ENCODE measurements at regions not wholly inside any gene's neighbourhood (a gene's known extent, or its start where the extent isn't known, plus 50 kb on each side); places are given as distances from the start of the nearest gene placed in this dataset.
"Not testable (repeated sequence)": the region's sequence is repeated elsewhere in the genome, so short reads cannot be mapped to it uniquely, and the experiment has no call there.

GRCh38 chr20:41738604-41739206 is 120.5 kb upstream of the CHD6 start:
- CTCF ChIA-PET: no interaction called here
- POLR2A ChIA-PET: no interaction called here
- no peaks in the 10 kb centered on the region for H3K27me3 Mint-ChIP-seq
- no peak overlapping the region for H3K4me3 Mint-ChIP-seq
- peak; percentile 43 for DNase-seq
- H3K4me1 Mint-ChIP-seq: no peaks in the 10 kb centered on the region
- no peaks in the 10 kb centered on the region for H3K9me3 Mint-ChIP-seq
- H3K27ac Mint-ChIP-seq: no peak overlapping the region
- H3K36me3 Mint-ChIP-seq (ENCODE audit: low read depth): no peaks in the 10 kb centered on the region

- H3K4me1 Mint-ChIP-seq: no peaks in the 10 kb centered on the region
- no peak overlapping the region for H3K4me3 Mint-ChIP-seq
- H3K9me3 Mint-ChIP-seq: no peaks in the 10 kb centered on the region
- H3K27ac Mint-ChIP-seq: no peak overlapping the region
- H3K36me3 Mint-ChIP-seq (ENCODE audit: low read depth): no peaks in the 10 kb centered on the region
- CTCF ChIA-PET: no interaction called here
- no peak for DNase-seq
- no peaks in the 10 kb centered on the region for H3K27me3 Mint-ChIP-seq
- POLR2A ChIA-PET: no interaction called here
Measured at GRCh38 chr20:41735949-41736348, 117.8 kb upstream of the CHD6 start.

- no peak overlapping the region for H3K27ac Mint-ChIP-seq
Measured at GRCh38 chr20:41734506-41734945, 116.3 kb upstream of the CHD6 start.

DNA sequence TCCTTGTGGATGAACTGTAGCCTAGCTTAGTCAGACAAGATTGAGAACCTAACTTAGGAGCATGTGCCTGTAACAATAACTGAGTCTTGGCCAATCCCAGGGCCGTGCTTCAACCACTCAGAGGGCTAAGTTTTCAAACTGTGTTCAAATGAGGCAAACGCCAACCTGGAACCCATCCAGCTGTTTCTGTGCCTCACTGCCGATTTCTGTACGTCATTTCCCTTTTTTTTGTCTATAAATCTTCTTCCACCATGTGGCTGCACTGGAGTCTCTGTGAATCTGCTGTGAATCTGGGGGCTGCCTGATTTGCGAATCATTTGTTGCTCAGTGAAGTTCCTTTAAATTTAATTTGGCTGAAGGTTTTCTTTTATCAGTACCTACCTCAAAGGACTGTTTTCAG is 115.0 kb upstream of the CHD6 start:
- H3K27me3 Mint-ChIP-seq: no peaks in the 10 kb centered on the region
- CTCF ChIA-PET: interaction anchor here (0.7 kb wide), 1 partner anchor 1146 kb away, joined by 3 read pairs; no protein-coding TSS in a partner anchor

More at GRCh38 chr20:41734506-41734945, 116.3 kb upstream of the CHD6 start:
- DNase-seq: peak; percentile 36
- ChIA-PET CTCF (interaction anchor here (0.6 kb wide), 1 partner anchor 103 kb away, joined by 3 read pairs; no protein-coding TSS in a partner anchor), POLR2A (no interaction called here)
- Mint-ChIP-seq H3K27me3 (no peaks in the 10 kb centered on the region), H3K4me1 (no peaks in the 10 kb centered on the region), H3K4me3 (no peak overlapping the region), H3K36me3 (ENCODE audit: low read depth) (no peaks in the 10 kb centered on the region), H3K9me3 (no peaks in the 10 kb centered on the region)

GRCh38 chr20:41731198-41731597 is 113.0 kb upstream of the CHD6 start:
- H3K27ac Mint-ChIP-seq; POLR2A ChIA-PET; H3K4me1 Mint-ChIP-seq; DNase-seq; H3K27me3 Mint-ChIP-seq; CTCF ChIA-PET; H3K36me3 Mint-ChIP-seq (ENCODE audit: low read depth); H3K4me3 Mint-ChIP-seq; H3K9me3 Mint-ChIP-seq: not testable (repeated sequence)

More for the DNA sequence above, 115.0 kb upstream of the CHD6 start:
- POLR2A ChIA-PET: no interaction called here
- no peak for DNase-seq
- Mint-ChIP-seq H3K4me3 (no peak overlapping the region), H3K4me1 (no peaks in the 10 kb centered on the region), H3K27ac (no peak overlapping the region), H3K36me3 (ENCODE audit: low read depth) (no peaks in the 10 kb centered on the region), H3K9me3 (no peaks in the 10 kb centered on the region)

GRCh38 chr20:41727681-41728080 is 109.5 kb upstream of the CHD6 start:
- CTCF ChIA-PET; H3K27ac Mint-ChIP-seq; H3K4me3 Mint-ChIP-seq; H3K27me3 Mint-ChIP-seq; H3K9me3 Mint-ChIP-seq; DNase-seq; POLR2A ChIA-PET; H3K4me1 Mint-ChIP-seq; H3K36me3 Mint-ChIP-seq (ENCODE audit: low read depth): not testable (repeated sequence)

DNA sequence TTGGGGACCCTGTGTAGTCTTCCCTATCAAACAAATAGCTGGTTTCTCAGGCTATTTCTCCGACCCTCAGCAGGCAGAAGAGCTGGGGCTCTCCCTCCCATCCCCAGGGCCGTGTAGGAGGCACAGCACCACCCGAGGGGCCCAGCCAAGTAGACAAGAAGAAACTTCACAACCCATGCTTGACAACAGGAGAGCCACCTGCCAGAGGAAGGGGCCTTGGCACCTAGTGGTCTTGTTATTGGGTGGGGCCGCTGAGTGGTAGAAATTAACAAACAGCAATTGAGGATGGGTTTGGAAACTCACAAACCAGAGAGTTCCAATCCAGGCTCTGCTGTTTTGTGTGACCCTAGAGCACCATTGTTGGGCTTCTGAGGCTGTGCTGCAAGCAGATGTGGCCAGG is 108.5 kb upstream of the CHD6 start:
- Mint-ChIP-seq H3K36me3 (ENCODE audit: low read depth) (no peaks in the 10 kb centered on the region), H3K4me1 (no peaks in the 10 kb centered on the region), H3K27ac (no peak overlapping the region), H3K4me3 (no peak overlapping the region), H3K27me3 (no peaks in the 10 kb centered on the region), H3K9me3 (no peaks in the 10 kb centered on the region)
- DNase-seq: no peak
- POLR2A ChIA-PET: no interaction called here
- CTCF ChIA-PET: no interaction called here

DNA sequence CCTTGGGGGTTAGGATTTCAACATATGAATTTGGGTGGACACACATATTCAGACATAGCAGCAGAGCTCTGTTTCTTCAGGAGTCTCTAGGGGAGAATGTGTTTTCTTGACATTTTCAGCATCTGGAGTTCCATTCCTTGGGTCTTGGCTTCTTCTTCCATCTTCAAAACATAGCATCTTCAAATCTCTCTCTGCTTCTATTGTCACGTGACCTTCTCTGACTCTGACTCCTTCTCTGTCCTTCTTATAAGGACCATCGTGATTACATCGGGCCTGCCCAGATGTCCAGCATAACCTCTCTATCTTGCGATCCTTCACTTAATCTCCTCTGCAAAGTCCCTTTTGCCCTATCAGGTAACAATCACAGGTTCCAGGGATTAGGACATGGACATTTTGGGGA is 101.0 kb upstream of the CHD6 start:
- no peak overlapping the region for H3K27ac Mint-ChIP-seq
- H3K36me3 Mint-ChIP-seq (ENCODE audit: low read depth): no peaks in the 10 kb centered on the region
- no peak for DNase-seq
- H3K4me1 Mint-ChIP-seq: no peaks in the 10 kb centered on the region
- CTCF ChIA-PET: no interaction called here
- no peak overlapping the region for H3K4me3 Mint-ChIP-seq
- H3K27me3 Mint-ChIP-seq: peaks cover 2% of the 10 kb centered on the region
- no peaks in the 10 kb centered on the region for H3K9me3 Mint-ChIP-seq
- POLR2A ChIA-PET: no interaction called here

- H3K27ac Mint-ChIP-seq: no peak overlapping the region
- no peaks in the 10 kb centered on the region for H3K36me3 Mint-ChIP-seq (ENCODE audit: low read depth)
- H3K9me3 Mint-ChIP-seq: no peaks in the 10 kb centered on the region
- H3K27me3 Mint-ChIP-seq: peaks cover 5% of the 10 kb centered on the region
- ChIA-PET CTCF (interaction anchor here (1.1 kb wide), 1 partner anchor 20 kb away, joined by 3 read pairs; no protein-coding TSS in a partner anchor), POLR2A (no interaction called here)
- DNase-seq: no peak
- no peaks in the 10 kb centered on the region for H3K4me1 Mint-ChIP-seq
- H3K4me3 Mint-ChIP-seq: no peak overlapping the region
Measured at GRCh38 chr20:41717483-41717882, 99.3 kb upstream of the CHD6 start.

DNA sequence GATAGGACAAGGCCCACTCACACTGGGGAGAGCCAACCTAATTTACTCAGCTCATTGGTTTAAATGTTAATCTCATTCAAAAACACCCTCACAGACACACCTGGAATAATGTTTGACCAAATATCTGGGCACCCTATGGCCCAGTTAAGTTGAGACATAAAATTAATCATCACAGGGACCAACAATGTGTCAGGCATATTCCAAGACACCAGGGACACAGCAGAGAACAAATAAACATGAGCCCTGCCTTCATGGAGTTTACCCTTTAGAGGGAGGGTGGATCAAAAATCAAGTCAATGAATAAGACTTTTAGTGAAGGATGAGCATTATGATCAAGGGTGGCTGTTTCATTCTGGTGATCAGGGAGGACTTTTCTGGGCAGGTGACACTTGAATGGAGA is 98.7 kb upstream of the CHD6 start:
- no peak for DNase-seq
- CTCF ChIA-PET: interaction anchor here (1.1 kb wide), 1 partner anchor 19 kb away, joined by 3 read pairs; no protein-coding TSS in a partner anchor
- H3K27me3 Mint-ChIP-seq: peaks cover 5% of the 10 kb centered on the region
- H3K4me1 Mint-ChIP-seq: no peaks in the 10 kb centered on the region
- no peak overlapping the region for H3K27ac Mint-ChIP-seq
- POLR2A ChIA-PET: no interaction called here
- H3K9me3 Mint-ChIP-seq: no peaks in the 10 kb centered on the region
- no peaks in the 10 kb centered on the region for H3K36me3 Mint-ChIP-seq (ENCODE audit: low read depth)
- H3K4me3 Mint-ChIP-seq: no peak overlapping the region

GRCh38 chr20:41716436-41716835 is 98.3 kb upstream of the CHD6 start:
- CTCF ChIA-PET: interaction anchor here (1.3 kb wide), 1 partner anchor 9 kb away, joined by 3 read pairs; no protein-coding TSS in a partner anchor
- POLR2A ChIA-PET: no interaction called here

DNA sequence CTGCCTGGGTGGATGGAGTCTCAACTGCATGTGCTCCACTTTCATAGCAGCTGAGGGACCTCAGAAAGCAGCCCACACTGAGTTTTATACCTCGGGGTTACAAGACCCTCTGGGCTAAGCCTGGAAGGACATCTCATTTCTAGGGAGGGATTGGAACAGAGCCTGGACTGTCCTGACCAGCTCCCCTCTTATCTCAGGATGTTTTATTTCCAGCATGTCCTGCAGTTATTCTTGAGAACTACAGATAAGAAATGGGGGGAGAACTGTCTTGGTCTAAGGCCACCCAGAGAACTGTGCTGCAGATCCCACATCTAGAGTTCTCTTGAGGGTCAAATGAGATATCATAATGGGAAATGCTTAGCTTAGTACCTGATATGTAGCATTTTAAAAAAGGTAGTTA is 97.3 kb upstream of the CHD6 start:
- H3K36me3 Mint-ChIP-seq (ENCODE audit: low read depth): no peaks in the 10 kb centered on the region
- POLR2A ChIA-PET: no interaction called here
- CTCF ChIA-PET: interaction anchor here (1.3 kb wide), 1 partner anchor 10 kb away, joined by 3 read pairs; no protein-coding TSS in a partner anchor
- no peak overlapping the region for H3K4me3 Mint-ChIP-seq
- no peak for DNase-seq
- peaks cover 5% of the 10 kb centered on the region for H3K27me3 Mint-ChIP-seq
- no peak overlapping the region for H3K27ac Mint-ChIP-seq
- no peaks in the 10 kb centered on the region for H3K4me1 Mint-ChIP-seq
- peaks cover under 1% of the 10 kb centered on the region for H3K9me3 Mint-ChIP-seq

More at GRCh38 chr20:41716436-41716835, 98.3 kb upstream of the CHD6 start:
- H3K4me1 Mint-ChIP-seq: no peaks in the 10 kb centered on the region
- H3K9me3 Mint-ChIP-seq: no peaks in the 10 kb centered on the region
- H3K27me3 Mint-ChIP-seq: peaks cover 5% of the 10 kb centered on the region
- H3K27ac Mint-ChIP-seq: no peak overlapping the region
- no peak overlapping the region for H3K4me3 Mint-ChIP-seq
- no peak for DNase-seq
- H3K36me3 Mint-ChIP-seq (ENCODE audit: low read depth): no peaks in the 10 kb centered on the region

GRCh38 chr20:41714030-41714429 is 95.9 kb upstream of the CHD6 start:
- no peak overlapping the region for H3K27ac Mint-ChIP-seq
- H3K9me3 Mint-ChIP-seq: peaks cover 2% of the 10 kb centered on the region
- no peaks in the 10 kb centered on the region for H3K36me3 Mint-ChIP-seq (ENCODE audit: low read depth)
- ChIA-PET POLR2A (no interaction called here), CTCF (interaction anchor here (1.3 kb wide), 1 partner anchor 10 kb away, joined by 6 read pairs; no protein-coding TSS in a partner anchor)
- no peak for DNase-seq
- H3K4me3 Mint-ChIP-seq: no peak overlapping the region
- no peaks in the 10 kb centered on the region for H3K4me1 Mint-ChIP-seq
- peaks cover 5% of the 10 kb centered on the region for H3K27me3 Mint-ChIP-seq

DNA sequence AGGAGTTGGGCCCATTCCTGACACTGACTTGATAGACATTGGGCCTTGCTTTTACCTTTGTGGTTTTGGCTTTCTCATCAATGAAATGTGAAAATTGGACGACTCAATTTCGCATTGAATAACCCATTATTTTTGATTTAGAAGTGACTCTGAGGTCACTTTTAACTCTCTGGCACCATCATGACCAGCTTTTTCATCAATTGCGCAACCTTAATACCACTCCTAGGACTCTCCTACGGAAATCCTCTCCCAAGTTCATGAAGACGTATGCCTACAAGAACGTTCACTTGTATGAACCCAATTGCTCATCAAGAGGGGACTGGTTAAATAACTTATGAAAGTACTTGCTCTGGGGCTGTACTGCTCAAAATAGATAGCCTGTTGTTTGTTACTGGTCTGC is 86.7 kb upstream of the CHD6 start:
- POLR2A ChIA-PET: no interaction called here
- Mint-ChIP-seq H3K27ac (no peak overlapping the region), H3K4me3 (no peak overlapping the region), H3K27me3 (no peaks in the 10 kb centered on the region), H3K9me3 (no peaks in the 10 kb centered on the region), H3K36me3 (ENCODE audit: low read depth) (no peaks in the 10 kb centered on the region), H3K4me1 (no peaks in the 10 kb centered on the region)
- CTCF ChIA-PET: interaction anchor here (1.3 kb wide), 1 partner anchor 10 kb away, joined by 6 read pairs; no protein-coding TSS in a partner anchor
- DNase-seq: no peak

Measured in activated CD4-positive, alpha-beta T cell treated with anti-CD3 and anti-CD28 coated beads, Interleukin-2, amount 10 ng/mL, durations not matched to agents 7 days and 5 days (primary cell).